HG03571 (cell line): ENCODE measurements at regions not wholly inside any gene's neighbourhood (a gene's known extent, or its start where the extent isn't known, plus 50 kb on each side); places are given as distances from the start of the nearest gene placed in this dataset.

Experiments used
- ATAC-seq: cut with Tn5 transposase; IDR thresholded peaks from one replicate; pipeline ENCODE4 v1.9.1; 2021; ENCODE audit not compliant: unreplicated experiment

- ATAC-seq, result no peak
Measured at GRCh38 chr5:8136271-8136670, 267.3 kb downstream of the MTRR start.

- ATAC-seq, result no peak
Measured at GRCh38 chr5:8137941-8138550, 269.1 kb downstream of the MTRR start.

GRCh38 chr5:8138884-8139283 is 269.9 kb downstream of the MTRR start:
- ATAC-seq, result no peak

GRCh38 chr5:8150791-8151190 is 281.8 kb downstream of the MTRR start:
- no peak for ATAC-seq

- ATAC-seq, result no peak
Measured at GRCh38 chr5:8156706-8157105, 287.8 kb downstream of the MTRR start.

- ATAC-seq, result no peak
Measured at GRCh38 chr5:8157320-8157822, 288.4 kb downstream of the MTRR start.

GRCh38 chr5:8176101-8176693 is 307.2 kb downstream of the MTRR start:
- no peak for ATAC-seq

GRCh38 chr5:8184455-8185063 is 315.6 kb downstream of the MTRR start:
- ATAC-seq, result peak; percentile 64

GRCh38 chr5:8185852-8186251 is 316.9 kb downstream of the MTRR start:
- ATAC-seq, result no peak

- ATAC-seq, result no peak
Measured at GRCh38 chr5:8188874-8189565, 320.1 kb downstream of the MTRR start.

GRCh38 chr5:8192840-8193239 is 323.9 kb downstream of the MTRR start:
- ATAC-seq, result no peak

- ATAC-seq, result no peak
Measured at GRCh38 chr5:8196061-8196460, 327.1 kb downstream of the MTRR start.

GRCh38 chr5:8208307-8208706 is 339.4 kb downstream of the MTRR start:
- ATAC-seq, result no peak

- no peak for ATAC-seq
Measured at GRCh38 chr5:8209500-8209899, 340.6 kb downstream of the MTRR start.

- no peak for ATAC-seq
Measured at GRCh38 chr5:8213701-8214240, 344.8 kb downstream of the MTRR start.

- no peak for ATAC-seq
Measured at GRCh38 chr5:8216921-8217320, 348.0 kb downstream of the MTRR start.

GRCh38 chr5:8226148-8226547 is 357.2 kb downstream of the MTRR start:
- ATAC-seq, result no peak

- ATAC-seq, result no peak
Measured at GRCh38 chr5:8227112-8227511, 358.2 kb downstream of the MTRR start.

- no peak for ATAC-seq
Measured at GRCh38 chr5:8229551-8229950, 360.6 kb downstream of the MTRR start.

GRCh38 chr5:8230868-8231267 is 361.9 kb downstream of the MTRR start:
- no peak for ATAC-seq

GRCh38 chr5:8233479-8233878 is 364.5 kb downstream of the MTRR start:
- ATAC-seq, result no peak
